ENCODE measurements at regions not wholly inside any gene's neighbourhood (a gene's known extent, or its start where the extent isn't known, plus 50 kb on each side); places are given as distances from the start of the nearest gene placed in this dataset.

GRCh38 chr4:56745042-56745441 lies 63.9 kb upstream of the HOPX start:
- TF ChIP-seq CTCF (conservative IDR thresholded peaks at IDR 0.05; ENCODE audit: low read depth, low read length) (no peak), EZH2 (IDR thresholded peaks at IDR 0.05; ENCODE audit: low read length, unreplicated experiment) (no peak)

Data from PC-3 (cell line).